Ovary (tissue), 7 donors: ENCODE measurements at regions not wholly inside any gene's neighbourhood (a gene's known extent, or its start where the extent isn't known, plus 50 kb on each side); places are given as distances from the start of the nearest gene placed in this dataset.
"Not testable (repeated sequence)": the region's sequence is repeated elsewhere in the genome, so short reads cannot be mapped to it uniquely, and the experiment has no call there.

Experiments used
- DNase-seq, 5 donors: peaks; one replicate each; pipeline ENCODE4 v3.0.0-alpha.2; 2019 to 2020
- H3K27ac ChIP-seq, 2 donors: fragments of 200-600 bp; one replicate each; pipeline versions ENCODE4 v1.5.1 to v1.8.0; 2019 to 2022
- H3K27me3 ChIP-seq: fragments of 200-600 bp; one replicate; pipeline ENCODE4 v1.8.0; 2022
- H3K36me3 ChIP-seq: fragments of 200-600 bp; sonication (generic); one replicate; pipeline ENCODE4 v1.5.1; 2019
- H3K4me1 ChIP-seq: one replicate; pipeline ENCODE4 v1.8.1; 2013; ENCODE audit warnings: mild to moderate bottlenecking, moderate library complexity; ENCODE audit not compliant: insufficient read depth
- H3K4me3 ChIP-seq: fragments of 200-600 bp; sonication (generic); one replicate; pipeline ENCODE4 v1.5.1; 2017
- H3K9me3 ChIP-seq, 2 donors: fragments of 200-600 bp in 1 of 2; sonication (generic) in 1 of 2; one replicate each; pipeline versions ENCODE4 v1.5.1 to v1.8.1; 2013 to 2019; ENCODE audit warnings: mild to moderate bottlenecking in 1 of 2, moderate library complexity in 1 of 2
- CTCF ChIP-seq, 3 donors: fragments of 450-650 bp in 2 of 3; fragments of 200-600 bp in 1 of 3; IDR thresholded peaks; one replicate each; pipeline versions ENCODE4 v1.5.1 to v1.8.0; 2016 to 2022; ENCODE audit warnings: antibody characterized with exemption in 3 of 3, mild to moderate bottlenecking in 1 of 3
- EP300 ChIP-seq: sonication (generic); formaldehyde crosslinking; IDR thresholded peaks from one replicate; pipeline ENCODE4 v1.6.1; 2017; ENCODE audit warnings: antibody characterized with exemption
- POLR2A ChIP-seq: fragments of 450-650 bp; IDR thresholded peaks from one replicate; pipeline ENCODE4 v1.6.1; 2017; ENCODE audit warnings: antibody characterized with exemption, mild to moderate bottlenecking, moderate library complexity
- WGBS, 3 donors: extraction: QIAGEN DNeasy Blood & Tissue Kit in 1 of 3; methylation state at CpG; one replicate each; pipeline versions ENCODE4 v1.1.5 to v1.1.7; 2013 to 2017; 5-methylcytosine and 5-hydroxymethylcytosine counted together
- intact Hi-C, 4 donors: fragments of 100-400 bp; cut with DNase I; formaldehyde crosslinking; loops; one replicate each; pipeline versions ENCODE4 v1.11.0 to v1.15.1; 2022 to 2023
- donor health status: DM: no; HTN: no; CAD: no; lungs with moderate emphysema.
- donor health status: DM: no; HTN: no; CAD: no.
- donor health status: Bipolar disorder and iron deficiency.
- donor health status: DM: no; HTN: no; CAD: no.
- donor health status: DM: yes; HTN: yes; CAD: no.

GRCh38 chr6:164086076-164086887, 671.8 kb downstream of the QKI start:
- 82 to 86% (median 85%) methylated on average over 25 of the region's 25 CpGs for WGBS, 3 donors
- intact Hi-C loops: no loop called here
- H3K4me3 ChIP-seq: no peak overlapping the region

GRCh38 chr6:164085091-164086075, 670.9 kb downstream of the QKI start:
- Histone ChIP-seq H3K4me3 (no peak overlapping the region), H3K9me3 (no peaks in the 10 kb centered on the region), H3K4me1 (no peaks in the 10 kb centered on the region), H3K27ac (no peak overlapping the region), H3K36me3 (no peaks in the 10 kb centered on the region), H3K27me3 (no peaks in the 10 kb centered on the region)
- intact Hi-C loops: no loop called here
- TF ChIP-seq CTCF (IDR thresholded peaks at IDR 0.05): no peak
- no peak for TF ChIP-seq POLR2A
- no peak for TF ChIP-seq EP300
- WGBS, 3 donors: 81 to 90% (median 88%) methylated on average over 33 of the region's 33 CpGs
- DNase-seq: no peak

More at GRCh38 chr6:164086076-164086887, 671.8 kb downstream of the QKI start:
- H3K27me3 ChIP-seq: no peaks in the 10 kb centered on the region
- no peak for DNase-seq
- no peaks in the 10 kb centered on the region for H3K36me3 ChIP-seq
- no peak for TF ChIP-seq CTCF (IDR thresholded peaks at IDR 0.05)
- TF ChIP-seq EP300: no peak
- no peak for TF ChIP-seq POLR2A
- H3K27ac ChIP-seq: no peak overlapping the region
- H3K9me3 ChIP-seq: no peaks in the 10 kb centered on the region
- H3K4me1 ChIP-seq: no peaks in the 10 kb centered on the region

GRCh38 chr6:164079275-164079600, 664.7 kb downstream of the QKI start:
- H3K9me3 ChIP-seq: no peaks in the 10 kb centered on the region
- no peaks in the 10 kb centered on the region for H3K36me3 ChIP-seq
- no peak overlapping the region for H3K4me3 ChIP-seq
- no peaks in the 10 kb centered on the region for H3K27me3 ChIP-seq
- no peak for DNase-seq
- 93 to 97% (median 96%) methylated on average over 6 of the region's 6 CpGs for WGBS, 3 donors
- TF ChIP-seq CTCF (IDR thresholded peaks at IDR 0.05) (no peak), EP300 (no peak), POLR2A (no peak)
- intact Hi-C loops: no loop called here
- no peak overlapping the region for H3K27ac ChIP-seq
- H3K4me1 ChIP-seq: no peaks in the 10 kb centered on the region

GRCh38 chr6:164078532-164079274, 664.2 kb downstream of the QKI start:
- Histone ChIP-seq H3K4me1 (no peaks in the 10 kb centered on the region), H3K9me3 (no peaks in the 10 kb centered on the region), H3K36me3 (no peaks in the 10 kb centered on the region), H3K4me3 (no peak overlapping the region), H3K27ac (no peak overlapping the region), H3K27me3 (no peaks in the 10 kb centered on the region)
- TF ChIP-seq EP300 (no peak), CTCF (IDR thresholded peaks at IDR 0.05) (no peak), POLR2A (no peak)
- intact Hi-C loops: no loop called here
- WGBS, 3 donors: 57 to 70% (median 67%) methylated on average over 10 of the region's 10 CpGs
- DNase-seq: no peak

GRCh38 chr6:164076818-164077532, 662.5 kb downstream of the QKI start:
- H3K9me3 ChIP-seq, H3K4me3 ChIP-seq, H3K27me3 ChIP-seq, DNase-seq, H3K36me3 ChIP-seq, H3K27ac ChIP-seq, intact Hi-C loops, H3K4me1 ChIP-seq: not testable (repeated sequence)
- WGBS, 3 donors: 66 to 97% (median 80%) methylated on average over 3 of the region's 3 CpGs
